ENCODE measurements at regions not wholly inside any gene's neighbourhood (a gene's known extent, or its start where the extent isn't known, plus 50 kb on each side); places are given as distances from the start of the nearest gene placed in this dataset.

- Mint-ChIP-seq H3K27ac (no peak overlapping the region), H3K36me3 (no peaks in the 10 kb centered on the region), H3K4me1 (no peaks in the 10 kb centered on the region), H3K4me3 (peak overlapping the region in 1 of 7 donors; percentile 58), H3K9me3 (peaks cover 0 to 7% (median 2%) of the 10 kb centered on the region in 5 donors), H3K27me3 (peaks cover 0 to 3% of the 10 kb centered on the region in 2 donors)
- no peak overlapping the region for H3K4me3 ChIP-seq (ENCODE audit: low read length)
- DNase-seq: no peak
- no peaks in the 10 kb centered on the region for H3K9me3 ChIP-seq (ENCODE audit: low read length)
- ChIA-PET POLR2A (no interaction called here), CTCF (no interaction called here)
- no peak overlapping the region for H3K27ac ChIP-seq (ENCODE audit: low read depth, low read length)
- no peaks in the 10 kb centered on the region for H3K36me3 ChIP-seq (ENCODE audit: insufficient read depth, low read length)
- no peaks in the 10 kb centered on the region for H3K4me1 ChIP-seq (ENCODE audit: insufficient read depth, low read length)
- H3K27me3 ChIP-seq (ENCODE audit: insufficient read depth, low read length, poor library complexity, severe bottlenecking): no peaks in the 10 kb centered on the region
Measured at GRCh38 chr20:22529150-22530019, 55.0 kb downstream of the FOXA2 start.

- Mint-ChIP-seq H3K4me3 (no peak overlapping the region), H3K36me3 (no peaks in the 10 kb centered on the region), H3K27ac (no peak overlapping the region), H3K4me1 (no peaks in the 10 kb centered on the region), H3K9me3 (peaks cover 0 to 7% (median 2%) of the 10 kb centered on the region in 5 donors), H3K27me3 (peaks cover 0 to 3% of the 10 kb centered on the region in 2 donors)
- no peaks in the 10 kb centered on the region for H3K4me1 ChIP-seq (ENCODE audit: insufficient read depth, low read length)
- no peaks in the 10 kb centered on the region for H3K36me3 ChIP-seq (ENCODE audit: insufficient read depth, low read length)
- no peaks in the 10 kb centered on the region for H3K9me3 ChIP-seq (ENCODE audit: low read length)
- H3K27me3 ChIP-seq (ENCODE audit: insufficient read depth, low read length, poor library complexity, severe bottlenecking): no peaks in the 10 kb centered on the region
- POLR2A ChIA-PET: no interaction called here
- no peak for DNase-seq
- no peak overlapping the region for H3K4me3 ChIP-seq (ENCODE audit: low read length)
- CTCF ChIA-PET: no interaction called here
- H3K27ac ChIP-seq (ENCODE audit: low read depth, low read length): no peak overlapping the region
Measured at GRCh38 chr20:22526512-22527012, 57.8 kb downstream of the FOXA2 start.

- H3K27ac ChIP-seq (ENCODE audit: low read depth, low read length): no peak overlapping the region
- no peaks in the 10 kb centered on the region for H3K9me3 ChIP-seq (ENCODE audit: low read length)
- Mint-ChIP-seq H3K9me3 (peaks cover 0 to 7% (median 1%) of the 10 kb centered on the region in 5 donors), H3K4me3 (no peak overlapping the region), H3K36me3 (no peaks in the 10 kb centered on the region), H3K27ac (no peak overlapping the region), H3K27me3 (peaks cover 0 to 3% of the 10 kb centered on the region in 2 donors), H3K4me1 (no peaks in the 10 kb centered on the region)
- H3K4me1 ChIP-seq (ENCODE audit: insufficient read depth, low read length): no peaks in the 10 kb centered on the region
- DNase-seq: no peak
- no peak overlapping the region for H3K4me3 ChIP-seq (ENCODE audit: low read length)
- ChIA-PET CTCF (no interaction called here), POLR2A (no interaction called here)
- no peaks in the 10 kb centered on the region for H3K36me3 ChIP-seq (ENCODE audit: insufficient read depth, low read length)
- no peaks in the 10 kb centered on the region for H3K27me3 ChIP-seq (ENCODE audit: insufficient read depth, low read length, poor library complexity, severe bottlenecking)
Measured at GRCh38 chr20:22525821-22526220, 58.6 kb downstream of the FOXA2 start.

- Mint-ChIP-seq H3K4me1 (no peaks in the 10 kb centered on the region), H3K27me3 (peaks cover 0 to 2% of the 10 kb centered on the region in 2 donors), H3K4me3 (no peak overlapping the region), H3K36me3 (no peaks in the 10 kb centered on the region), H3K9me3 (peaks cover 0 to 6% (median 3%) of the 10 kb centered on the region in 5 donors), H3K27ac (no peak overlapping the region)
- ChIA-PET CTCF (no interaction called here), POLR2A (no interaction called here)
- Histone ChIP-seq H3K4me1 (ENCODE audit: insufficient read depth, low read length) (no peaks in the 10 kb centered on the region), H3K27me3 (ENCODE audit: insufficient read depth, low read length, poor library complexity, severe bottlenecking) (no peaks in the 10 kb centered on the region), H3K4me3 (ENCODE audit: low read length) (no peak overlapping the region), H3K9me3 (ENCODE audit: low read length) (no peaks in the 10 kb centered on the region), H3K36me3 (ENCODE audit: insufficient read depth, low read length) (no peaks in the 10 kb centered on the region), H3K27ac (ENCODE audit: low read depth, low read length) (no peak overlapping the region)
- DNase-seq: no peak
Measured at GRCh38 chr20:22525069-22525820, 59.1 kb downstream of the FOXA2 start.

GRCh38 chr20:22524393-22525015, 59.9 kb downstream of the FOXA2 start:
- peaks cover 0 to 2% of the 10 kb centered on the region in 2 donors for H3K27me3 Mint-ChIP-seq
- H3K27ac Mint-ChIP-seq: no peak overlapping the region
- ChIA-PET CTCF (no interaction called here), POLR2A (no interaction called here)
- Histone ChIP-seq H3K27me3 (ENCODE audit: insufficient read depth, low read length, poor library complexity, severe bottlenecking) (no peaks in the 10 kb centered on the region), H3K27ac (ENCODE audit: low read depth, low read length) (no peak overlapping the region), H3K4me3 (ENCODE audit: low read length) (no peak overlapping the region), H3K9me3 (ENCODE audit: low read length) (no peaks in the 10 kb centered on the region), H3K4me1 (ENCODE audit: insufficient read depth, low read length) (no peaks in the 10 kb centered on the region), H3K36me3 (ENCODE audit: insufficient read depth, low read length) (no peaks in the 10 kb centered on the region)
- no peaks in the 10 kb centered on the region for H3K36me3 Mint-ChIP-seq
- no peaks in the 10 kb centered on the region for H3K4me1 Mint-ChIP-seq
- H3K4me3 Mint-ChIP-seq: no peak overlapping the region
- H3K9me3 Mint-ChIP-seq: peaks cover 0 to 7% (median 0%) of the 10 kb centered on the region in 5 donors
- no peak for DNase-seq

GRCh38 chr20:22523499-22524392, 60.6 kb downstream of the FOXA2 start:
- Mint-ChIP-seq H3K4me3 (no peak overlapping the region), H3K36me3 (peaks cover 0 to 2% (median 0%) of the 10 kb centered on the region in 3 donors), H3K9me3 (peaks cover 0 to 12% (median 3%) of the 10 kb centered on the region in 5 donors), H3K27me3 (peaks cover 0 to 2% of the 10 kb centered on the region in 2 donors), H3K27ac (peak overlapping the region in 1 of 8 donors; percentile 10), H3K4me1 (no peaks in the 10 kb centered on the region)
- Histone ChIP-seq H3K4me3 (ENCODE audit: low read length) (no peak overlapping the region), H3K36me3 (ENCODE audit: insufficient read depth, low read length) (no peaks in the 10 kb centered on the region), H3K27ac (ENCODE audit: low read depth, low read length) (no peak overlapping the region), H3K4me1 (ENCODE audit: insufficient read depth, low read length) (no peaks in the 10 kb centered on the region), H3K9me3 (ENCODE audit: low read length) (no peaks in the 10 kb centered on the region), H3K27me3 (ENCODE audit: insufficient read depth, low read length, poor library complexity, severe bottlenecking) (no peaks in the 10 kb centered on the region)
- ChIA-PET POLR2A (no interaction called here), CTCF (no interaction called here)
- DNase-seq: no peak

GRCh38 chr20:22523128-22523498, 61.3 kb downstream of the FOXA2 start:
- no peak overlapping the region for H3K4me3 ChIP-seq (ENCODE audit: low read length)
- CTCF ChIA-PET: no interaction called here
- Mint-ChIP-seq H3K27ac (no peak overlapping the region), H3K4me3 (no peak overlapping the region), H3K9me3 (peaks cover 0 to 14% (median 5%) of the 10 kb centered on the region in 5 donors), H3K4me1 (no peaks in the 10 kb centered on the region), H3K27me3 (peaks cover 0 to 2% of the 10 kb centered on the region in 2 donors), H3K36me3 (peaks cover 0 to 2% (median 0%) of the 10 kb centered on the region in 3 donors)
- no peak overlapping the region for H3K27ac ChIP-seq (ENCODE audit: low read depth, low read length)
- no peaks in the 10 kb centered on the region for H3K27me3 ChIP-seq (ENCODE audit: insufficient read depth, low read length, poor library complexity, severe bottlenecking)
- POLR2A ChIA-PET: no interaction called here
- H3K9me3 ChIP-seq (ENCODE audit: low read length): no peaks in the 10 kb centered on the region
- no peaks in the 10 kb centered on the region for H3K4me1 ChIP-seq (ENCODE audit: insufficient read depth, low read length)
- DNase-seq: no peak
- no peaks in the 10 kb centered on the region for H3K36me3 ChIP-seq (ENCODE audit: insufficient read depth, low read length)
